DOHH2 (cell line): ENCODE measurements at regions not wholly inside any gene's neighbourhood (a gene's known extent, or its start where the extent isn't known, plus 50 kb on each side); places are given as distances from the start of the nearest gene placed in this dataset.

Source experiments
- CTCF ChIP-seq: fragments of 200-600 bp; sonication (generic); IDR thresholded peaks from one replicate; pipeline ENCODE4 v1.5.1; 2014; ENCODE audit warnings: antibody characterized with exemption, mild to moderate bottlenecking, low read depth, low read length; ENCODE audit not compliant: poor library complexity, severe bottlenecking
- EZH2phosphoT487 ChIP-seq: fragments of 200-600 bp; sonication (generic); IDR thresholded peaks from 2 replicates; pipeline ENCODE4 v1.6.1; 2017; ENCODE audit warnings: borderline replicate concordance, mild to moderate bottlenecking, antibody characterized with exemption, low read length, moderate library complexity, mixed read lengths

DNA sequence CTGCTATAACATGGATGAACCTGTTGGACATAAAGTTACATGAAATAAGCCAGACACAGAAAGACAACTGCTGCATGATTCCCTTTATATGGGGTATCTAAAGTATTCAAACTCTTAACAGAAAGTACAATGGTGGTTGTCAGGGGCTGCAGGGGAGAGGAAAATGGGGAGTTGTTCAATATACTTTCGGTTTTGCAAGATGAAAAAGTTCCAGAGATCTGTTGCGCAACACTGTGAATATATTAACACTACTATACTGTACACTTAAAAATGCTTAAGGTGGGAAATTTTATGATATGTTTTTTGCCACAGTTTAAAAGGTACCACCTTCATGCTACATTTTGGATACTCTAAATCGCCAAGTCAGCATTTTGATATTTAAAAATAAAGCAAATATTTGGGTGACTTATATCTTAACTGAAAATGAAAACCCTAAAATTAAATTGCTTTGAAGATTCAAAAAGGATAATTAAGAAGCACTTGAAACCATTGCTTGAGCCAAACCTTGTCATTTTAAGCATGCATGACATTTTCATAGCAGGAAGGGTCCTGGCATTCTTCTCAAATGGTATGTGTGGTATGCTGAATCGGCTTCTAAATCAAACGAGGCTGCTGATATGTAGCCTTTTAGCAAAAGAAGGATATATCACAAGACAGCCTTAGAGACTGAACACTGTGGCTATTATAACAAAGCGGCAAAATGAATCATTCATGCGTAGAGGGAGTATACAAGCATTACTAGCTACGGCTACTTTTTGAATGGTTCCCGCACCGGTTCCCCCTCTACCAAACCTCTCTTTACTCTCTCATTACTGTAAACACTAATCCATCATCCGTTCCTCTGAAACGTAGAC is 607.1 kb upstream of the DIPK2B start:
- TF ChIP-seq CTCF: no peak
- no peak for TF ChIP-seq EZH2phosphoT487
